ENCODE measurements at regions not wholly inside any gene's neighbourhood (a gene's known extent, or its start where the extent isn't known, plus 50 kb on each side); places are given as distances from the start of the nearest gene placed in this dataset.

DNA sequence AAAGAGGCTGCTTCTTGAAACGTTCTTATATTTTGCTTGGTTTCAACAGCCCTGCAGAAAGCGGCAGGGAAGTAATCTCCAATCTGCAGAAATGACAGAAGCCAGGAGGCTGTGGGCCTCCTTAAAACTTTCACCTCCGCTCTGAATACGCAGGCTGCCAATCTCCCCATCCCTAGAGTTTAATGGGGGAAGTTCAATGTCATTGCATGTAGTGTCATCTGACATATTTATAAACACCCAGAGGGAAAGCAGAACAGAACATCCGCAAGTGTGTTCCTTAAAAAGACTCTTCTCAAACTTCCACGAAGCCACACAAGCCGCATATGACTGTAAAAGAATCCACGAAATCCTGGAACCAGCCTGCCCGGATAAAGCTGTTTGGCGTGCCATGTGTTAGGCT is 148.8 kb upstream of the TBL1X start:
- no peak for ATAC-seq (ENCODE audit: low FRiP score)
- TF ChIP-seq, protein P1, sequence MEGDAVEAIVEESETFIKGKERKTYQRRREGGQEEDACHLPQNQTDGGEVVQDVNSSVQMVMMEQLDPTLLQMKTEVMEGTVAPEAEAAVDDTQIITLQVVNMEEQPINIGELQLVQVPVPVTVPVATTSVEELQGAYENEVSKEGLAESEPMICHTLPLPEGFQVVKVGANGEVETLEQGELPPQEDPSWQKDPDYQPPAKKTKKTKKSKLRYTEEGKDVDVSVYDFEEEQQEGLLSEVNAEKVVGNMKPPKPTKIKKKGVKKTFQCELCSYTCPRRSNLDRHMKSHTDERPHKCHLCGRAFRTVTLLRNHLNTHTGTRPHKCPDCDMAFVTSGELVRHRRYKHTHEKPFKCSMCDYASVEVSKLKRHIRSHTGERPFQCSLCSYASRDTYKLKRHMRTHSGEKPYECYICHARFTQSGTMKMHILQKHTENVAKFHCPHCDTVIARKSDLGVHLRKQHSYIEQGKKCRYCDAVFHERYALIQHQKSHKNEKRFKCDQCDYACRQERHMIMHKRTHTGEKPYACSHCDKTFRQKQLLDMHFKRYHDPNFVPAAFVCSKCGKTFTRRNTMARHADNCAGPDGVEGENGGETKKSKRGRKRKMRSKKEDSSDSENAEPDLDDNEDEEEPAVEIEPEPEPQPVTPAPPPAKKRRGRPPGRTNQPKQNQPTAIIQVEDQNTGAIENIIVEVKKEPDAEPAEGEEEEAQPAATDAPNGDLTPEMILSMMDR (IDR thresholded peaks at IDR 0.05) = no peak
- DNase-seq (ENCODE audit: low spot score) = no peak

DNA sequence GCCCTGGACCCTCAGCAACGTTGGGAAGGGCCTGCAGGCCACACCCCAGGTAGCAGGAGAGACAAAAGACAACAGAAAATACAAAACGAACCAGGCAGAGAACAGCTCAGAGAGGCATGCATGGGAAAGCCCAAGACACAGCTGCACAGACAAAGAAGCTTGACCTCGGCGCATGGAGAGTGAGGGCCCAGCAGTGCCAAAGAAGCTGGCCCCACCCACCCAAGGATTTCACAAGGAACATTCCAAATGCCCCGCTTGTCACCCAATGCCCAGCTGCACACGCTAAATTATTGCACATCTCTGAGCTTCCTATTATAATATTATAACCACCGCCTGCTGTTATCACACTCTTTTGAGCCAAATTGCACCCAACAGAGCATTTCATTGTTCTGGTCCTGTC is 147.7 kb upstream of the TBL1X start:
- DNase-seq (ENCODE audit: low spot score) = no peak
- TF ChIP-seq, protein P1 (IDR thresholded peaks at IDR 0.05) = no peak
- ATAC-seq (ENCODE audit: low FRiP score) = no peak

DNA sequence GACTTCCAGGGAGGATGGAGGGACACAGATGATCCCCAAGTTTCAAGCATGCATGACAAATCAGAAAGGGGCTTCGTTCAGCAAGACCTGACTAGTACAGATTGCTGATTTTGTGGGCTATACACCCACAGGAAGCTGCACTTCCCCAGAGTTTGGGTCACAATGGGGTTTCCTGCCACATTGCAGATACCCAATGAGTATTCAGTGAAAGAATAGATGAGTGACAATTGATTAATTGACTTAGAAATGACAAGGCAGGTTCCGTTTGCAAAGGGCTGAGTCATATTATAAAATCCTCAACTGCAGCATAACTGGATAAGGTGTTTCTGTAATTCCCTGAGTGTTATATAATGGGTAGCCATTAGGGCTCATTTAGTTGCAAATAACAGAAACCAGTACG is 146.6 kb upstream of the TBL1X start:
- ATAC-seq (ENCODE audit: low FRiP score) (no peak), DNase-seq (ENCODE audit: low spot score) (no peak)
- TF ChIP-seq, protein P1 (IDR thresholded peaks at IDR 0.05) = no peak

DNA sequence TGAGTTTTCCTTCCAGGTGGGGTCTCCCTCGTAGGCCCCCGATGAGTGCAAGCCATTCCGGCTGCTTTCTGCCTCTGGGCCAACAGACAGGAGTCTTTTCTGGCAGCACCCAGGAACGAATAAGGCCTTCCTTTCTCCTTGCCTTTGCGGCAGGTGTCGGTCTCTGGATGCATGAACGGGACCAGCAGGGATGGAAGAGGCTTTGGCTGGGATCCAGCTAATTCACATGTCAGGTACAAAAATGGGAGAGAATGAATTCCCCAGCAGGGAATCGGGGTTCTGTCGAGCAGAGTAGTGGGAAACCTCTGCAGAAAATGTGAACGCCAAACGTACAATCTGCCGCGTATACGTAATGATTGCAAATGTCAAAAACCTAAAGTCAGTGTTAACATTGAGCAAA is 146.1 kb upstream of the TBL1X start:
- TF ChIP-seq, protein P1 (IDR thresholded peaks at IDR 0.05) = no peak
- ATAC-seq (ENCODE audit: low FRiP score) (no peak), DNase-seq (ENCODE audit: low spot score) (no peak)

DNA sequence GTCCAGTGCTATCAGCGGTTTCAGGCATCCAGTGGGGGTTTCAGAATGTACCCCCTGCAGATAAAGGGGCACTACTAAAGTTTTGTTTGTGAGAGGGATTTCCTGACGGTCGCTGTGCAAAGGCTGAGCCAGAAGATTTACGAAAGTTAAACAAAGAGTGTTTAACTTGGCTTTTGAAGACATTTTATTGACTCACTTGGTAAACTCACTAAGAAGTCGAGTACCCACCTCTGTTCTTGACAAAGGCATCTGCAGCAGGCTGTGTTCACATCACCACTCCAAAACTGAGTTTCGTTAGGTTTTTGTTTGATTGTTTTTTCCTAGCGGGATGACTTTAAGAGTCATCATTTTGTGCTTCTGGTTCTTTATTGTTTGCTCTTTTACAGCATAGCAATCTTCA is 143.9 kb upstream of the TBL1X start:
- no peak for ATAC-seq (ENCODE audit: low FRiP score)
- TF ChIP-seq, protein P1 (IDR thresholded peaks at IDR 0.05) = no peak
- no peak for DNase-seq (ENCODE audit: low spot score)

DNA sequence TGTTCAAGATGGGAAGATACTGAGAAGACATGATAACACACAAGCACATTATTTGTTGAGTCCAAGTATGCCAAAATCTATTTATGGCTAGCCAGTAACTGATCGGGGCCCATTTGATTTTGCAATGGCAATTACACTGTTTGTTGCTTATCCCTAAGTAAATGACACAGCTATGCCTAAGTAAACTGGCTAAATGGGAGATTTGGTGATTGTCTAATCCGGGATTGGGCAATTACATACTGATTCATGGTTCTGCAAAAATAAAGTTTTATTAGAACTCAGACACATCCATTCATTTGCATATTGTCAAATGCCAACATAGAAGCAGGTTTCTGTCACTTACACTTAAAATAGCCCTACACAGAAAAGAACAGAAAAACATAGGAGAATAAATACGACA is 140.2 kb upstream of the TBL1X start:
- TF ChIP-seq, protein P1 (IDR thresholded peaks at IDR 0.05) = no peak
- DNase-seq (ENCODE audit: low spot score) = no peak
- no peak for ATAC-seq (ENCODE audit: low FRiP score)

DNA sequence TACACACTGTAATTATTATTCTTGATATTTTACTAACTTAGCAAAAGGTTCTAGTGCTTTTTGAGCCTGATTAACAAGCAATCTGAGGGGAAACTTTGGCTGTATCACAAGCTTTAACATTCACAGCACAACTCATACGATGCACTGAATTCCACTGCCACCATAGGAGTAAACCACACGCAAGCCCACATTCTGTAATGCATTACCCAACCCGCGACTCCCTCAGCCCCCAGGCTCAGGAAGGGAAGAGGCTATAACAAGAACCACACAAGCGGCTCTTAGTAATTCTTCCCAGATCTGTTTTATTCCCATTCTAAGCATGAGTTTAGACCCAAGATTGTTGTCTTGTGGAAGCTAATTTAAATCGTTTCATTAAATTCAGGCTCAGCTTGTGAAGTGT is 138.5 kb upstream of the TBL1X start:
- TF ChIP-seq, protein P1 (IDR thresholded peaks at IDR 0.05) = no peak
- ATAC-seq (ENCODE audit: low FRiP score) (no peak), DNase-seq (ENCODE audit: low spot score) (no peak)
